ENCODE measurements at regions not wholly inside any gene's neighbourhood (a gene's known extent, or its start where the extent isn't known, plus 50 kb on each side); places are given as distances from the start of the nearest gene placed in this dataset.
"Not testable (repeated sequence)": the region's sequence is repeated elsewhere in the genome, so short reads cannot be mapped to it uniquely, and the experiment has no call there.

- H3K4me3 ChIP-seq (ENCODE audit: low read length) = no peak overlapping the region
- H3K36me3 ChIP-seq (ENCODE audit: control insufficient read depth, insufficient read depth, low read length) = no peaks in the 10 kb centered on the region
- no peak for DNase-seq
- WGBS (ENCODE audit: insufficient coverage, low lambda C conversion rate) = 40% methylated on average over 1 of the region's 1 CpG
- no peaks in the 10 kb centered on the region for H3K9me3 ChIP-seq (ENCODE audit: control insufficient read depth, low read depth, low read length)
- no peaks in the 10 kb centered on the region for H3K4me1 ChIP-seq (ENCODE audit: control insufficient read depth, insufficient read depth, low read length)
- no peaks in the 10 kb centered on the region for H3K27me3 ChIP-seq (ENCODE audit: control insufficient read depth, insufficient read depth, low read length)
- H3K27ac ChIP-seq (ENCODE audit: low read length) = no peak overlapping the region
Measured at GRCh38 chr20:4322499-4322898, 73.4 kb upstream of the ADRA1D start.

GRCh38 chr20:4320291-4320690, 71.2 kb upstream of the ADRA1D start:
- no CpG with 5 or more reads among the region's 5 CpGs for WGBS (ENCODE audit: insufficient coverage, low lambda C conversion rate)
- Histone ChIP-seq H3K4me3 (ENCODE audit: low read length) (no peak overlapping the region), H3K27me3 (ENCODE audit: control insufficient read depth, insufficient read depth, low read length) (no peaks in the 10 kb centered on the region), H3K9me3 (ENCODE audit: control insufficient read depth, low read depth, low read length) (no peaks in the 10 kb centered on the region), H3K36me3 (ENCODE audit: control insufficient read depth, insufficient read depth, low read length) (no peaks in the 10 kb centered on the region), H3K27ac (ENCODE audit: low read length) (no peak overlapping the region), H3K4me1 (ENCODE audit: control insufficient read depth, insufficient read depth, low read length) (no peaks in the 10 kb centered on the region)
- no peak for DNase-seq

- H3K27ac ChIP-seq (ENCODE audit: low read length) = no peak overlapping the region
Measured at GRCh38 chr20:4318891-4319290, 69.8 kb upstream of the ADRA1D start.

DNA sequence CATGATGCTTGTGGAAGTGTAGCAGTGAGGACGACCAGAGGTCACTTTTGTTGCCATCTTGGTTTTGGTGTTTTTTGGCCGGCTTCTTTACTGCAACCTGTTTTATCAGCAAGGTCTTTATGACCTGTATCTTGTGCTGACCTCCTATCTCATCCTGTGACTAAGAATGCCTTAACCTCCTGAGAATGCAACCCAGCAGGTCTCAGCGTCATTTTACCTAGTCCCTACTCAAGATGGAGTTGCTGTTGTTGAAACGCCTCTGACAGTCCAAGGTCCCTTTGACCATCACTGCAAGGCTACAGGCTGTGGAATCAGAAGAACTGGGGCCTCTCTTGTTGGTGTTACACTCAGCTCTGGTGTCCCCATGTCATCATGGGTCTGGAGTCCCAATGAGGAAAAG, 61.5 kb upstream of the ADRA1D start:
- not testable (repeated sequence) for H3K9me3 ChIP-seq (ENCODE audit: control insufficient read depth, low read depth, low read length); DNase-seq; H3K27ac ChIP-seq (ENCODE audit: low read length); H3K4me1 ChIP-seq (ENCODE audit: control insufficient read depth, insufficient read depth, low read length); H3K36me3 ChIP-seq (ENCODE audit: control insufficient read depth, insufficient read depth, low read length); H3K4me3 ChIP-seq (ENCODE audit: low read length); H3K27me3 ChIP-seq (ENCODE audit: control insufficient read depth, insufficient read depth, low read length)
- WGBS (ENCODE audit: insufficient coverage, low lambda C conversion rate) = no CpG with 5 or more reads among the region's 4 CpGs

More at GRCh38 chr20:4318891-4319290, 69.8 kb upstream of the ADRA1D start:
- no peaks in the 10 kb centered on the region for H3K4me1 ChIP-seq (ENCODE audit: control insufficient read depth, insufficient read depth, low read length)
- DNase-seq = no peak
- H3K9me3 ChIP-seq (ENCODE audit: control insufficient read depth, low read depth, low read length) = no peaks in the 10 kb centered on the region
- H3K36me3 ChIP-seq (ENCODE audit: control insufficient read depth, insufficient read depth, low read length) = no peaks in the 10 kb centered on the region
- no peak overlapping the region for H3K4me3 ChIP-seq (ENCODE audit: low read length)
- H3K27me3 ChIP-seq (ENCODE audit: control insufficient read depth, insufficient read depth, low read length) = no peaks in the 10 kb centered on the region

DNA sequence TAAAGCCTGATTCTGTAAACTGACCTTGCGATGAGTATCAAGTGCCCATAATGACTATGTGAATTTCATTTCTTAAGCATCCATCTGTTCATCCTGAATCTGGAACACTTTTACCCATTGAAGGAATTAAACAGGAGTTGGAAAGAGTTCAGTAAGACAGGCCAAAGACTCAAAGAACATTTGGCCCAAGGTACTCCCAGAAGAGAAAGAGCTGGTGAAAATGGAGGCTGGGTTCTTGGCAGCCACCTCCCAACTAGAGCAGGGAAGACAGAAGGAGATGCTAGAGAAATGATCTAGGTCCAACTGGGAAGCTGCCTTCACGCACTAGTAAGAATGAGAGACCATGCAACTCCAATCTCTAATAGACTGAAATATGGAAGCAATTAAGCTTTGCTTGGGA, 57.1 kb upstream of the ADRA1D start:
- H3K36me3 ChIP-seq (ENCODE audit: control insufficient read depth, insufficient read depth, low read length) = no peaks in the 10 kb centered on the region
- no CpG with 5 or more reads among the region's 2 CpGs for WGBS (ENCODE audit: insufficient coverage, low lambda C conversion rate)
- no peak for DNase-seq

DNA sequence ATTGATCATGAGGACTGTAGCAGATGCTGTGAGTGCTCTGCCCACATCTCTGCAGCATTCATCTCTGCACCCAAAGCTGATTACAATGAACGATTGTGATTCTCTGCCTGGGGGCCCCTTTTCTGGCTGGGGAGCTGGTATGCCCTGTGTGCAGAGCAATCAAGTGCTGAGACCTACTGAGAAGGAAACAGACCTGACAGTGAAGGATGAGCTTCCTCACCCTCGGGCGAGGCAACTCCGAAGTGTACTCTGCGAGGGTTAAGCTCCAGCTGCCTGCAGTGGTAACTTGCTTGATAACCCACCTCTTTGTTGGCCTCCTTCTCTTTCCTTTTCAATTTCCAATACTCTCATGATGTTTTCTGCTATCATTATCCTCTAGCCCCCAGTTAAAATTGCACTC, 56.0 kb upstream of the ADRA1D start:
- Histone ChIP-seq H3K4me3 (ENCODE audit: low read length) (no peak overlapping the region), H3K9me3 (ENCODE audit: control insufficient read depth, low read depth, low read length) (no peaks in the 10 kb centered on the region), H3K4me1 (ENCODE audit: control insufficient read depth, insufficient read depth, low read length) (no peaks in the 10 kb centered on the region), H3K36me3 (ENCODE audit: control insufficient read depth, insufficient read depth, low read length) (no peaks in the 10 kb centered on the region), H3K27ac (ENCODE audit: low read length) (no peak overlapping the region), H3K27me3 (ENCODE audit: control insufficient read depth, insufficient read depth, low read length) (peaks cover 2% of the 10 kb centered on the region)
- DNase-seq = no peak
- WGBS (ENCODE audit: insufficient coverage, low lambda C conversion rate) = no CpG with 5 or more reads among the region's 5 CpGs

More for the DNA sequence above, 57.1 kb upstream of the ADRA1D start:
- no peaks in the 10 kb centered on the region for H3K9me3 ChIP-seq (ENCODE audit: control insufficient read depth, low read depth, low read length)
- H3K27ac ChIP-seq (ENCODE audit: low read length) = no peak overlapping the region
- peaks cover 2% of the 10 kb centered on the region for H3K27me3 ChIP-seq (ENCODE audit: control insufficient read depth, insufficient read depth, low read length)
- no peaks in the 10 kb centered on the region for H3K4me1 ChIP-seq (ENCODE audit: control insufficient read depth, insufficient read depth, low read length)
- no peak overlapping the region for H3K4me3 ChIP-seq (ENCODE audit: low read length)

DNA sequence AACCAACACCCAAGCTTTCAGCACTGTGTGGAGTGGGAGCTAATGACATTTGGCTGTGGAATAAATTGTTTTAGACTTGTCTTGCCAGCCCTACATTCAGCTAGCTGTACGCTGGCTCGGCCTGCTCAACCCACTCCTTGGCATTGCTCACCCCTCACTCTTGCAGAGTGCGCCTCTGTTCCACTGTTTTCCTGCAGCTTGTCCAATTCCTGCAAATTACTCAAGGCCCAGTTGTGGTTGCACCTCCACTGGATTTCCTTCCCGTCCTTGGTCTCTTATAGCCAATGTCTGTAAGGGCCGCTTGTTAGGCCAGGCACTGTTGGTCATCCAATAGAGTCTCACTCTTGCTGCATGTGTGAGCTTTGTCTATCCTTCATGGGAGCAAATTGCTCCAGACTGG, 55.5 kb upstream of the ADRA1D start:
- Histone ChIP-seq H3K9me3 (ENCODE audit: control insufficient read depth, low read depth, low read length) (no peaks in the 10 kb centered on the region), H3K36me3 (ENCODE audit: control insufficient read depth, insufficient read depth, low read length) (no peaks in the 10 kb centered on the region), H3K27me3 (ENCODE audit: control insufficient read depth, insufficient read depth, low read length) (peaks cover 2% of the 10 kb centered on the region), H3K4me3 (ENCODE audit: low read length) (no peak overlapping the region), H3K4me1 (ENCODE audit: control insufficient read depth, insufficient read depth, low read length) (no peaks in the 10 kb centered on the region), H3K27ac (ENCODE audit: low read length) (no peak overlapping the region)
- DNase-seq = no peak
- WGBS (ENCODE audit: insufficient coverage, low lambda C conversion rate) = no CpG with 5 or more reads among the region's 5 CpGs

DNA sequence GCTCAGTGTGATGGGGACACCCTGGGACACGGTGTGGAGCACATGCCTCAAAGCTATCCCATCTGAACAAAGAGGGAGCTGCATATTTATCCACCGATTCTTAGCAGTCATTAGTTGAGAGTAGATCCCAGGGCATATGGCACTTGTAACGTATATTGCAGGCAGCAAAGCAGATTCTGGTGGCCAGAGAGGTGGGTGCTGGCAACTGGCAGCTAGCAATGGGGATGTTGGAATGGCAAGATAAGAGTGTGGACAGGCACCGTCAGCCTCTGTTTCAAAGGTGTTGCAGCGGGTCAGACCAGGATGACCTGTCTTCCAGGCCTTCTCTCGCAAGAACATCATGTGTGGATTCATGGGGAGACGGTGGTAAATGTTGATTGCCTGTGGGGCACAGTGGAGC, 54.0 kb upstream of the ADRA1D start:
- H3K4me1 ChIP-seq (ENCODE audit: control insufficient read depth, insufficient read depth, low read length) = no peaks in the 10 kb centered on the region
- no peak overlapping the region for H3K4me3 ChIP-seq (ENCODE audit: low read length)
- H3K27me3 ChIP-seq (ENCODE audit: control insufficient read depth, insufficient read depth, low read length) = peaks cover 2% of the 10 kb centered on the region
- DNase-seq = no peak
- H3K9me3 ChIP-seq (ENCODE audit: control insufficient read depth, low read depth, low read length) = no peaks in the 10 kb centered on the region
- no peaks in the 10 kb centered on the region for H3K36me3 ChIP-seq (ENCODE audit: control insufficient read depth, insufficient read depth, low read length)
- H3K27ac ChIP-seq (ENCODE audit: low read length) = no peak overlapping the region
- WGBS (ENCODE audit: insufficient coverage, low lambda C conversion rate) = 60% methylated on average over 1 of the region's 7 CpGs

GRCh38 chr20:4300921-4301320, 51.8 kb upstream of the ADRA1D start:
- Histone ChIP-seq H3K4me1 (ENCODE audit: control insufficient read depth, insufficient read depth, low read length) (no peaks in the 10 kb centered on the region), H3K27me3 (ENCODE audit: control insufficient read depth, insufficient read depth, low read length) (peaks cover 2% of the 10 kb centered on the region), H3K9me3 (ENCODE audit: control insufficient read depth, low read depth, low read length) (no peaks in the 10 kb centered on the region), H3K4me3 (ENCODE audit: low read length) (no peak overlapping the region), H3K36me3 (ENCODE audit: control insufficient read depth, insufficient read depth, low read length) (no peaks in the 10 kb centered on the region), H3K27ac (ENCODE audit: low read length) (no peak overlapping the region)
- no CpG with 5 or more reads among the region's 1 CpG for WGBS (ENCODE audit: insufficient coverage, low lambda C conversion rate)
- no peak for DNase-seq

GRCh38 chr20:4300401-4300800, 51.3 kb upstream of the ADRA1D start:
- no peaks in the 10 kb centered on the region for H3K36me3 ChIP-seq (ENCODE audit: control insufficient read depth, insufficient read depth, low read length)
- H3K9me3 ChIP-seq (ENCODE audit: control insufficient read depth, low read depth, low read length) = no peaks in the 10 kb centered on the region
- no peak for DNase-seq
- no peak overlapping the region for H3K4me3 ChIP-seq (ENCODE audit: low read length)
- H3K27me3 ChIP-seq (ENCODE audit: control insufficient read depth, insufficient read depth, low read length) = peaks cover 2% of the 10 kb centered on the region
- no peaks in the 10 kb centered on the region for H3K4me1 ChIP-seq (ENCODE audit: control insufficient read depth, insufficient read depth, low read length)
- no peak overlapping the region for H3K27ac ChIP-seq (ENCODE audit: low read length)
- no CpG with 5 or more reads among the region's 2 CpGs for WGBS (ENCODE audit: insufficient coverage, low lambda C conversion rate)

GRCh38 chr20:4299773-4300172, 50.7 kb upstream of the ADRA1D start:
- 100% methylated on average over 1 of the region's 2 CpGs for WGBS (ENCODE audit: insufficient coverage, low lambda C conversion rate)
- no peak for DNase-seq
- H3K9me3 ChIP-seq (ENCODE audit: control insufficient read depth, low read depth, low read length) = no peaks in the 10 kb centered on the region
- H3K4me1 ChIP-seq (ENCODE audit: control insufficient read depth, insufficient read depth, low read length) = no peaks in the 10 kb centered on the region
- H3K36me3 ChIP-seq (ENCODE audit: control insufficient read depth, insufficient read depth, low read length) = no peaks in the 10 kb centered on the region
- no peak overlapping the region for H3K27ac ChIP-seq (ENCODE audit: low read length)
- H3K27me3 ChIP-seq (ENCODE audit: control insufficient read depth, insufficient read depth, low read length) = peaks cover 2% of the 10 kb centered on the region
- no peak overlapping the region for H3K4me3 ChIP-seq (ENCODE audit: low read length)
